Mucosa of rectum (tissue), 2 donors: ENCODE measurements at regions not wholly inside any gene's neighbourhood (a gene's known extent, or its start where the extent isn't known, plus 50 kb on each side); places are given as distances from the start of the nearest gene placed in this dataset.
A peak's percentile ranks its signal among the peaks of the same experiment; 100 is the strongest.

Experiments used
- H3K27ac ChIP-seq, 2 donors: one replicate each; pipeline ENCODE4 v1.7.0; 2013; ENCODE audit warnings: inconsistent platforms in 2 of 2, low read depth in 2 of 2, low read length in 2 of 2
- H3K27me3 ChIP-seq, 2 donors: one replicate each; pipeline ENCODE4 v1.7.0; 2013; ENCODE audit warnings: low read length in 2 of 2; ENCODE audit not compliant: control insufficient read depth in 2 of 2, insufficient read depth in 2 of 2
- H3K36me3 ChIP-seq, 2 donors: one replicate each; pipeline ENCODE4 v1.7.0; 2013; ENCODE audit warnings: low read length in 2 of 2; ENCODE audit not compliant: control insufficient read depth in 2 of 2, insufficient read depth in 2 of 2
- H3K4me1 ChIP-seq, 2 donors: one replicate each; pipeline ENCODE4 v1.7.0; 2013; ENCODE audit warnings: low read length in 2 of 2, mild to moderate bottlenecking in 1 of 2; ENCODE audit not compliant: control insufficient read depth in 2 of 2, insufficient read depth in 2 of 2
- H3K4me3 ChIP-seq, 2 donors: one replicate each; pipeline ENCODE4 v1.7.0; 2013; ENCODE audit warnings: low read length in 2 of 2
- H3K9ac ChIP-seq, 2 donors: one replicate each; pipeline ENCODE4 v1.7.0; 2013; ENCODE audit warnings: low read length in 2 of 2, low read depth in 1 of 2, mild to moderate bottlenecking in 1 of 2
- H3K9me3 ChIP-seq, 2 donors: one replicate each; pipeline ENCODE4 v1.7.0; 2013; ENCODE audit warnings: low read length in 2 of 2; ENCODE audit not compliant: control insufficient read depth in 2 of 2
- donor health status: healthy.
- donor health status: Normal muscosa, but diverticular disease.

- Histone ChIP-seq H3K4me1 (no peaks in the 10 kb centered on the region), H3K4me3 (no peak overlapping the region), H3K9ac (no peak overlapping the region), H3K27me3 (no peaks in the 10 kb centered on the region), H3K9me3 (no peaks in the 10 kb centered on the region), H3K27ac (no peak overlapping the region), H3K36me3 (no peaks in the 10 kb centered on the region)
These were observed 165.0 kb downstream of the ASB1 start for GRCh38 chr2:238591732-238592131.

DNA sequence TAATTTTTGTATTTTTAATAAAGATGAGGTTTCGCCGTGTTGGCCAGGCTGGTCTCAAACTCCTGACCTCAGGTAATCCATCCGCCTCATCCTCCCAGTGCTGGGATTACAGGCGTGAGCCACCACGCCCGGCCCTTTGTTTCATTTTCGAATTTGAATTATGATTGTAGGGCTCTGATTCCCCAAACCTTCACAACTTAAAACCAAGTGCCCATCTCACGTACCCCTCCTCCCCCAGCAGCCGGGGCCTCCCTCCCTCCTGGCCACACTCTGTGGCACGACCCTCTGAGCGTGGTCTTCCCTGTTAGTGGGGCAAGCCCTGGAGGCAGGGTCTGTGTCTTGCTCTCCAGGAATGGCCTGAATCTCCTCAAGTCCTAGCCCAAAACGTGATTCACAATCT is 166.5 kb downstream of the ASB1 start:
- Histone ChIP-seq H3K4me3 (no peak overlapping the region), H3K9me3 (no peaks in the 10 kb centered on the region), H3K27ac (no peak overlapping the region), H3K9ac (no peak overlapping the region), H3K36me3 (no peaks in the 10 kb centered on the region), H3K27me3 (no peaks in the 10 kb centered on the region), H3K4me1 (no peaks in the 10 kb centered on the region)

DNA sequence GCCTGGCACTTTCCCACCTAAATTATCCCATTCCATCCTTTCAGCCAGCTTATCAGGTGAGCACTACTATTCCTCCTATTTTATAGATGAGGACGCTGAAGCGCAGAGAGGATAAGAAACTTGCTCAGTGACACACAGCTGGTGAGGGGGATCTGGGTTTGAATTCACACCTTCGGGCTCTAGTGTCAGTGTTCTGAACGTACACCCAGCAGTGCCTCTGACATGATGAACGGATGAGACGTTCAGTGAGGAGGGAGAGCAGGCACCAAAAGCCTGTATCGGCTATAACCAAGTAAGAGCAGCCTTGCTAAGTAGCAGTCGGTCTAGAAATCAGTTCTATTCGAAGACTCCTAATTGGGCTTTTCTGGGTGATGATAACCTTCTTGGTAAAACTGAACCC is 167.0 kb downstream of the ASB1 start:
- H3K27me3 ChIP-seq = no peaks in the 10 kb centered on the region
- no peak overlapping the region for H3K27ac ChIP-seq
- H3K36me3 ChIP-seq = no peaks in the 10 kb centered on the region
- no peaks in the 10 kb centered on the region for H3K4me1 ChIP-seq
- H3K9me3 ChIP-seq = no peaks in the 10 kb centered on the region
- H3K9ac ChIP-seq = no peak overlapping the region
- H3K4me3 ChIP-seq = no peak overlapping the region

GRCh38 chr2:238594796-238595749 is 168.3 kb downstream of the ASB1 start:
- H3K27me3 ChIP-seq = no peaks in the 10 kb centered on the region
- no peak overlapping the region for H3K9ac ChIP-seq
- no peaks in the 10 kb centered on the region for H3K36me3 ChIP-seq
- H3K4me3 ChIP-seq = no peak overlapping the region
- no peaks in the 10 kb centered on the region for H3K4me1 ChIP-seq
- H3K9me3 ChIP-seq = no peaks in the 10 kb centered on the region
- no peak overlapping the region for H3K27ac ChIP-seq

GRCh38 chr2:238595750-238596570 is 169.2 kb downstream of the ASB1 start:
- H3K9ac ChIP-seq = no peak overlapping the region
- H3K9me3 ChIP-seq = no peaks in the 10 kb centered on the region
- no peak overlapping the region for H3K4me3 ChIP-seq
- no peaks in the 10 kb centered on the region for H3K27me3 ChIP-seq
- H3K27ac ChIP-seq = no peak overlapping the region
- H3K4me1 ChIP-seq = no peaks in the 10 kb centered on the region
- no peaks in the 10 kb centered on the region for H3K36me3 ChIP-seq

- Histone ChIP-seq H3K36me3 (no peaks in the 10 kb centered on the region), H3K27me3 (no peaks in the 10 kb centered on the region), H3K4me1 (no peaks in the 10 kb centered on the region), H3K9me3 (no peaks in the 10 kb centered on the region), H3K4me3 (no peak overlapping the region), H3K27ac (peak overlapping the region in 1 of 2 donors; percentile 23), H3K9ac (no peak overlapping the region)
These were observed 170.1 kb downstream of the ASB1 start for GRCh38 chr2:238596571-238597551.

DNA sequence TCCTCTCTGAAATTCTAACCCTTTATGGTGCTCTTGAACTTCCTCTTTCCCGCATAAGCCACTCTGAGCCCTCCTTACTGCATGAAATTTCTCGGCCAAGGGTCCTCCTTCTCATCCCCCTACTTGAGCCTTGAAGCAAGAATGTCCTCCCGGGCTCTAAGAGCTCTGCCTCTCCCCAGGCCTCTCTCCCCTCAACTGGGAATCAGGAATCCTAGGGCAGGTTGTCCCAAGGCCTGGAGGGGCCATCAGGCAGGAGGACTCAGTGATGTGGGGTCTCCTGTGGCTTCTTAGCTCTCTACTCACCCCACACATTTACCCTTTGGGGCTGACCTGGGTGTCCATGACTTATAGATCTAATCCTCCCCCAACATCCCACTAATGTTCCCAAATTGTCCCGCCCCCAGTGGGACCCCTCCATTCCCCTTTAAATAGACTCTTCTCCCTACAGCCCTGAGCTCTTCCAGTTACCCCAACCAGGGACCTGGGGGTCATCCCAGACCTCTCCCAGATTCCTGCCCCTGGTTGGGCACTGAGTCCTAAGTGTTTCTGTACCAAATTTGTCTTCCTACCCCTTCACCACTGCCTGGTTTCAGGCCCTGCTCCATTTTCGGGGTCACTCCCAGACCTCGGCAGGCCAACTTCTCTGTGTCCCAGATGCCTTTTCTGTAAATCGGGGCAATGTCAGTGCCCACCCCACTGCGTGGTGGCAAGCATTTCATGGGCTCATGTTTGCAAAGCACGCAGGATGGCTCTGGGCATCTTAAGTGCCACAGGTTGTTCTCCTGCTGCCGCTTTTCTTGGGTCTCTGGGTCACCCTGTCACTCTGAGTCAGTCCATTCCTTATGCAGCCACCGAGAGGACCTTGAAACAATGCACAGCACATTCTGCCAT is 171.2 kb downstream of the ASB1 start:
- no peaks in the 10 kb centered on the region for H3K27me3 ChIP-seq
- H3K4me1 ChIP-seq = no peaks in the 10 kb centered on the region
- no peak overlapping the region for H3K9ac ChIP-seq
- H3K9me3 ChIP-seq = no peaks in the 10 kb centered on the region
- H3K36me3 ChIP-seq = no peaks in the 10 kb centered on the region
- H3K4me3 ChIP-seq = no peak overlapping the region
- no peak overlapping the region for H3K27ac ChIP-seq

GRCh38 chr2:238598802-238599530 is 172.2 kb downstream of the ASB1 start:
- no peaks in the 10 kb centered on the region for H3K36me3 ChIP-seq
- H3K4me1 ChIP-seq = no peaks in the 10 kb centered on the region
- H3K27ac ChIP-seq = no peak overlapping the region
- no peaks in the 10 kb centered on the region for H3K9me3 ChIP-seq
- no peak overlapping the region for H3K9ac ChIP-seq
- no peak overlapping the region for H3K4me3 ChIP-seq
- H3K27me3 ChIP-seq = no peaks in the 10 kb centered on the region
